B cell (primary cell): ENCODE measurements at regions not wholly inside any gene's neighbourhood (a gene's known extent, or its start where the extent isn't known, plus 50 kb on each side); places are given as distances from the start of the nearest gene placed in this dataset.

Experiments used
- ATAC-seq: fragments of 200-7000 bp; cut with Tn5 transposase; one replicate; pipeline ENCODE4 v1.10.0; 2021; ENCODE audit warnings: low read depth, mild to moderate bottlenecking, moderate number of reproducible peaks, moderate library complexity
- CTCF ChIA-PET: fragments of 350-600 bp; sonication (Branson Sonifier 250); formaldehyde crosslinking; loops from one replicate; lab custom pipeline; 2021; ENCODE audit warnings: antibody characterized with exemption, inconsistent platforms; lab: Charles Lee
- POLR2A ChIA-PET: fragments of 350-600 bp; sonication (Branson Sonifier 250); formaldehyde crosslinking; loops from one replicate; lab custom pipeline; 2021; ENCODE audit warnings: antibody characterized with exemption; lab: Charles Lee
- DNase-seq: peaks from one replicate; pipeline ENCODE4 v3.0.0; 2013
- H2AFZ ChIP-seq: 2 replicates; pipeline ENCODE4 v1.6.1; 2012; ENCODE audit warnings: mild to moderate bottlenecking, low read depth, low read length; ENCODE audit not compliant: insufficient read depth, poor library complexity, severe bottlenecking
- H3K27ac ChIP-seq, 2 donors: 1 replicate in 1 of 2; 2 replicates in 1 of 2; pipeline ENCODE4 v1.5.1; 2012 to 2013; ENCODE audit warnings: low read length in 2 of 2, mild to moderate bottlenecking in 2 of 2, moderate library complexity in 1 of 2
- H3K27me3 ChIP-seq, 4 experiments: fragments of 200-600 bp in 1 of 4; sonication (generic) in 1 of 4; replicated peaks in 1 of 4; 1 replicate in 2 of 4; 2 replicates in 2 of 4; pipeline versions ENCODE4 v1.6.1 to v1.7.0; 2013 to 2016; ENCODE audit warnings: low read length in 3 of 4, mild to moderate bottlenecking in 2 of 4, mixed read lengths in 1 of 4, moderate library complexity in 1 of 4; ENCODE audit not compliant: insufficient read depth in 4 of 4, control insufficient read depth in 3 of 4; ENCODE audit errors: control extremely low read depth in 1 of 4
- H3K36me3 ChIP-seq, 2 experiments: replicated peaks in 1 of 2; 1 replicate in 1 of 2; 2 replicates in 1 of 2; pipeline versions ENCODE4 v1.6.1 to v1.7.1; 2013; ENCODE audit warnings: low read length in 1 of 2; ENCODE audit not compliant: insufficient read depth in 2 of 2, control insufficient read depth in 1 of 2; ENCODE audit errors: control extremely low read depth in 1 of 2, extremely low read depth in 1 of 2
- H3K4me1 ChIP-seq, 2 donors: fragments of 200-600 bp in 1 of 2; sonication (generic) in 1 of 2; 1 replicate in 1 of 2; 2 replicates in 1 of 2; pipeline versions ENCODE4 v1.5.1 to v1.6.1; 2013 to 2017; ENCODE audit warnings: low read length in 2 of 2; ENCODE audit not compliant: control insufficient read depth in 2 of 2, insufficient read depth in 2 of 2
- H3K4me2 ChIP-seq: replicated peaks from 2 replicates; pipeline ENCODE3; 2012; ENCODE audit warnings: mild to moderate bottlenecking, low read depth, low read length; ENCODE audit not compliant: poor library complexity, severe bottlenecking
- H3K4me3 ChIP-seq, 5 experiments: fragments of 200-600 bp in 1 of 5; sonication (generic) in 1 of 5; 1 replicate in 3 of 5; 2 replicates in 2 of 5; pipeline versions ENCODE4 v1.5.1 to v1.7.0; 2011 to 2016; ENCODE audit warnings: low read length in 4 of 5, mild to moderate bottlenecking in 4 of 5, low read depth in 2 of 5, control low read depth in 1 of 5, moderate library complexity in 1 of 5; ENCODE audit not compliant: insufficient read depth in 1 of 5; ENCODE audit errors: control extremely low read depth in 1 of 5, extremely low read depth in 1 of 5
- H3K79me2 ChIP-seq: fragments of 200-600 bp; sonication (generic); one replicate; pipeline ENCODE4 v1.6.0; 2016; ENCODE audit warnings: low read length; ENCODE audit not compliant: control insufficient read depth, insufficient read depth
- H3K9ac ChIP-seq: fragments of 200-600 bp; sonication (generic); 2 replicates; pipeline ENCODE4 v1.6.1; 2017; ENCODE audit warnings: mild to moderate bottlenecking, low read length, moderate library complexity
- H3K9me3 ChIP-seq, 3 donors: one replicate each; pipeline versions ENCODE4 v1.6.1 to v1.7.1; 2013; ENCODE audit warnings: low read length in 2 of 3; ENCODE audit not compliant: control insufficient read depth in 2 of 3, insufficient read depth in 1 of 3; ENCODE audit errors: control extremely low read depth in 1 of 3
- H4K20me1 ChIP-seq: 2 replicates; pipeline ENCODE4 v1.6.0; 2012; ENCODE audit warnings: mild to moderate bottlenecking, low read length; ENCODE audit not compliant: insufficient read depth, control insufficient read depth, poor library complexity, severe bottlenecking
- H3K27ac Mint-ChIP-seq: one replicate; pipeline ENCODE4 v1.8.0; 2021; ENCODE audit warnings: mixed read lengths
- H3K27me3 Mint-ChIP-seq: one replicate; pipeline ENCODE4 v1.8.0; 2021; ENCODE audit warnings: mixed read lengths
- H3K4me1 Mint-ChIP-seq: one replicate; pipeline ENCODE4 v1.8.0; 2021; ENCODE audit warnings: mixed read lengths
- H3K4me3 Mint-ChIP-seq: one replicate; pipeline ENCODE4 v1.8.0; 2021; ENCODE audit warnings: mixed read lengths
- H3K9me3 Mint-ChIP-seq: one replicate; pipeline ENCODE4 v1.8.0; 2022; ENCODE audit warnings: mixed read lengths; ENCODE audit not compliant: insufficient read depth
- EZH2 ChIP-seq: IDR thresholded peaks from 2 replicates; pipeline ENCODE4 v1.6.1; 2012; ENCODE audit warnings: borderline replicate concordance, low read depth, mild to moderate bottlenecking, moderate library complexity, low read length; ENCODE audit not compliant: insufficient read depth, poor library complexity, severe bottlenecking
- WGBS: methylation state at CpG from one replicate; pipeline ENCODE4 v1.1.5; 2013; ENCODE audit warnings: missing lambda C conversion rate; ENCODE audit not compliant: insufficient coverage; 5-methylcytosine and 5-hydroxymethylcytosine counted together
- intact Hi-C: fragments of 100-400 bp; cut with micrococcal nuclease; formaldehyde crosslinking; loops from one replicate; pipeline ENCODE4 v1.10.0; 2022
- TF ChIP-seq, protein P1 (sequence below): fragments of 200-600 bp; IDR thresholded peaks from one replicate; pipeline ENCODE4 v1.8.0; 2022; ENCODE audit warnings: antibody characterized with exemption, mild to moderate bottlenecking

DNA sequence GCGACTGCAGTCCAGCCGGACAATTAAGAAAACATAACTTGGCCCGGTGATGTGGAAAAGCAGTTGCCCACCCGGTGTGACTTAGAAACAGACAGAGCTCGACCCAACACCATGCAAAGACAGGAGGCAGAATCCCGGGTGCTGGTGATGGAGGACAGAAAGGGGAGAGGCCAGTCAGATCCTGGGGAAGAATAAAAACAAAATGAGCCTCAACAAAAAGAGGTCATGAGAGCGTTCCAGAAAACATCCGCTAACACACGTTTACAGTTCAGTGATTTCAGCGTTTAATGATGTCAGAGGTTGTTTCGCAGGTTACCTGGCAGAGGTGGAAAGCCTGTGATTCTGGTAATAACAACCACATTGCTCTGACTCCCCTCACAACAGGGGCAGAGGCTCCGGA lies 111.9 kb downstream of the OSR1 start:
- Mint-ChIP-seq H3K4me1 (no peaks in the 10 kb centered on the region), H3K27ac (no peak overlapping the region), H3K4me3 (no peak overlapping the region), H3K27me3 (no peaks in the 10 kb centered on the region), H3K9me3 (no peaks in the 10 kb centered on the region)
- H3K4me3 ChIP-seq, result no peak overlapping the region
- no peaks in the 10 kb centered on the region for H3K4me1 ChIP-seq
- WGBS, result 97% methylated on average over 12 of the region's 12 CpGs
- CTCF ChIA-PET, result no interaction called here
- DNase-seq (no peak), ATAC-seq (no peak)
- TF ChIP-seq, protein P1, sequence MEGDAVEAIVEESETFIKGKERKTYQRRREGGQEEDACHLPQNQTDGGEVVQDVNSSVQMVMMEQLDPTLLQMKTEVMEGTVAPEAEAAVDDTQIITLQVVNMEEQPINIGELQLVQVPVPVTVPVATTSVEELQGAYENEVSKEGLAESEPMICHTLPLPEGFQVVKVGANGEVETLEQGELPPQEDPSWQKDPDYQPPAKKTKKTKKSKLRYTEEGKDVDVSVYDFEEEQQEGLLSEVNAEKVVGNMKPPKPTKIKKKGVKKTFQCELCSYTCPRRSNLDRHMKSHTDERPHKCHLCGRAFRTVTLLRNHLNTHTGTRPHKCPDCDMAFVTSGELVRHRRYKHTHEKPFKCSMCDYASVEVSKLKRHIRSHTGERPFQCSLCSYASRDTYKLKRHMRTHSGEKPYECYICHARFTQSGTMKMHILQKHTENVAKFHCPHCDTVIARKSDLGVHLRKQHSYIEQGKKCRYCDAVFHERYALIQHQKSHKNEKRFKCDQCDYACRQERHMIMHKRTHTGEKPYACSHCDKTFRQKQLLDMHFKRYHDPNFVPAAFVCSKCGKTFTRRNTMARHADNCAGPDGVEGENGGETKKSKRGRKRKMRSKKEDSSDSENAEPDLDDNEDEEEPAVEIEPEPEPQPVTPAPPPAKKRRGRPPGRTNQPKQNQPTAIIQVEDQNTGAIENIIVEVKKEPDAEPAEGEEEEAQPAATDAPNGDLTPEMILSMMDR, result no peak
- no peak for TF ChIP-seq EZH2
- H3K9me3 ChIP-seq, result no peaks in the 10 kb centered on the region
- H3K9ac ChIP-seq, result no peak overlapping the region
- H4K20me1 ChIP-seq, result no peaks in the 10 kb centered on the region
- POLR2A ChIA-PET, result no interaction called here
- no peak overlapping the region for H3K27ac ChIP-seq
- H3K36me3 ChIP-seq, result no peaks in the 10 kb centered on the region
- intact Hi-C loops, result no loop called here
- no peak overlapping the region for H3K4me2 ChIP-seq
- H3K79me2 ChIP-seq, result no peaks in the 10 kb centered on the region
- H2AFZ ChIP-seq, result no peak overlapping the region
- H3K27me3 ChIP-seq, result no peaks in the 10 kb centered on the region

DNA sequence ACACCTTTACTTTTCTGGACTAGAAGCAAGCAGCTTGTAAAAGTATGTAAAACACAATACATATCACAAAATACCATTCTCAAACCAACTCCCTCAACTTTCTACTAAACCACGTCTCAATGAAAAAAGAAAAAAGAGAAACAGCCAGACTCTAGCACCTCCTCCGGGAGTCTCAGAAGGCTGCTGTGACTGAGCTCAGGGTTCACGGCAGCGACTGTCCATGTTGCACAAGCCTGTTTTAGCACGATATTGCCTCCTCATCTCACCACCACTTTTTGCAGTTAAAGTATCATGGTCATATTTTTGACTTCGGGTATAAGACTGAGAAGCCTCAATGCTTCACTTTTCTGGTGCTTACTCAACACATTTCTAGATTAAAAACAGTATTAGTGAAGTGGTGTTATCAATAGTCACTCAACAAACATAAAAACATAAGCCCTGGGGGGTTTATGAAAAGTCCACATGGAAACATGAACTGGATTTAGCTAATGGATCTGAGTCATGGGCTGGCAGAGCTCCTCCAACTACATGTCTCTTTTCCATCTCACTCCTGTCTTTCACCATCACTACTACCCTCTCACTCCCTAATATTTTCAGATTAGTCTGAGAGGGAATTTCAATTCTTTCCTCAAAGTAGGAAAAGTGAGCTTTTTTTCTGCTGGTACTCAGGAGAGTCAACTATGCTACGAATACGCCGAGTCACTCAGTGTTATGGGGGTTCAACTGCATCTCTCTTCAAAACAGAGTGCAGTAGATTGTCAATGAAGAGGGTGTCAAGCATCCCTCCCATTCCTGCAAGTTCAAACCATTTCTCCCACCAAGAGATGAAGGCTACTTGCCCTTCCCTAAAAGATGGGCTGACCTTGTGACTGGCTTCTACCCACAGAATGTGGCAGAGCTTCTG lies 113.7 kb downstream of the OSR1 start:
- Mint-ChIP-seq H3K9me3 (no peaks in the 10 kb centered on the region), H3K27ac (no peak overlapping the region), H3K4me1 (no peaks in the 10 kb centered on the region), H3K4me3 (no peak overlapping the region), H3K27me3 (peaks cover 6% of the 10 kb centered on the region)
- no peak for ATAC-seq
- 91% methylated on average over 5 of the region's 9 CpGs for WGBS
- H3K4me2 ChIP-seq, result no peak overlapping the region
- TF ChIP-seq, protein P1, result no peak
- no peak for TF ChIP-seq EZH2
- H3K9me3 ChIP-seq, result no peaks in the 10 kb centered on the region
- no peaks in the 10 kb centered on the region for H3K27me3 ChIP-seq
- no peak overlapping the region for H3K27ac ChIP-seq
- DNase-seq, result no peak
- H3K9ac ChIP-seq, result no peak overlapping the region
- H4K20me1 ChIP-seq, result no peaks in the 10 kb centered on the region
- no peaks in the 10 kb centered on the region for H3K4me1 ChIP-seq
- no peak overlapping the region for H2AFZ ChIP-seq
- CTCF ChIA-PET, result no interaction called here
- H3K79me2 ChIP-seq, result no peaks in the 10 kb centered on the region
- H3K36me3 ChIP-seq, result no peaks in the 10 kb centered on the region
- intact Hi-C loops, result no loop called here
- no peak overlapping the region for H3K4me3 ChIP-seq
- POLR2A ChIA-PET, result no interaction called here
